GM23248 (cell line): ENCODE measurements at regions not wholly inside any gene's neighbourhood (a gene's known extent, or its start where the extent isn't known, plus 50 kb on each side); places are given as distances from the start of the nearest gene placed in this dataset.

ENCODE experiments used
- EZH2 ChIP-seq: fragments of 200-600 bp; sonication (generic); IDR thresholded peaks from 2 replicates; pipeline ENCODE4 v1.6.1; 2018; ENCODE audit warnings: antibody characterized with exemption, mild to moderate bottlenecking; ENCODE audit not compliant: insufficient read depth, poor library complexity, severe bottlenecking
- EZH2phosphoT487 ChIP-seq: fragments of 200-600 bp; sonication (generic); IDR thresholded peaks from 2 replicates; pipeline ENCODE4 v1.6.1; 2018; ENCODE audit warnings: antibody characterized with exemption, moderate library complexity, mild to moderate bottlenecking, low read depth; ENCODE audit not compliant: insufficient read depth

DNA sequence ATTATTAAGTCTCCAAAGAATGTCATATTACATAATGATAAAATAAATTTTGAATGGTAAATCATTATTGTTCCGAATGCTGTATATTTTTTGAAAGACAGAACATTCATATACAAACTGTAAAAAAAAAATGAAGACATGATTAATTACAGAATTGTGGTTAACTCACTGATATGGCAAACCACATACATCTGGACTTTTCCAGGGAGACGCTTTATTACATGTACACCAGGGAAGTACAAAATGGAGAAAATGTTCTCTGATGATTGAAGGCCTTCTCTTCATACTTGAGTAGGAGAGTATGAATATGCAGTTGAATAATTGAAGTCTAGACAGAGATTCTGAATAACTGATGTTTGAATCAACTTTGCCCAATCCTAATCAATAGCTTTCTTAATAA is 1886.9 kb downstream of the EFNA5 start:
- no peak for TF ChIP-seq EZH2
- TF ChIP-seq EZH2phosphoT487, result no peak
